OCI-LY1 (cell line): ENCODE measurements at regions not wholly inside any gene's neighbourhood (a gene's known extent, or its start where the extent isn't known, plus 50 kb on each side); places are given as distances from the start of the nearest gene placed in this dataset.

ENCODE experiments used
- H2AFZ ChIP-seq: fragments of 200-600 bp; sonication (generic), shearing (Covaris generic); 2 replicates; pipeline ENCODE4 v1.6.0; 2014; ENCODE audit warnings: antibody characterized with exemption, mild to moderate bottlenecking, low read length
- H3F3A ChIP-seq: fragments of 200-600 bp; sonication (generic), shearing (Covaris generic); 2 replicates; pipeline ENCODE4 v1.6.0; 2014; ENCODE audit warnings: mild to moderate bottlenecking, antibody characterized with exemption, low read length, moderate library complexity; ENCODE audit not compliant: insufficient read depth
- H3K27ac ChIP-seq: fragments of 200-600 bp; sonication (generic); 2 replicates; pipeline ENCODE4 v1.5.1; 2014; ENCODE audit warnings: low read length, mixed run types, mild to moderate bottlenecking, low read depth; ENCODE audit not compliant: poor library complexity, severe bottlenecking
- H3K27me3 ChIP-seq: fragments of 200-600 bp; sonication (generic); 2 replicates; pipeline ENCODE4 v1.6.0; 2014; ENCODE audit warnings: antibody characterized with exemption, mild to moderate bottlenecking, low read length, moderate library complexity; ENCODE audit not compliant: insufficient read depth
- H3K36me3 ChIP-seq: fragments of 200-600 bp; sonication (generic); 2 replicates; pipeline ENCODE4 v1.6.1; 2014; ENCODE audit warnings: mild to moderate bottlenecking, antibody characterized with exemption, low read length, moderate library complexity, mixed read lengths; ENCODE audit not compliant: insufficient read depth
- H3K4me1 ChIP-seq: fragments of 200-600 bp; sonication (generic); 2 replicates; pipeline ENCODE4 v1.5.1; 2014; ENCODE audit warnings: mild to moderate bottlenecking, low read length, moderate library complexity; ENCODE audit not compliant: insufficient read depth, severe bottlenecking
- H3K4me2 ChIP-seq: fragments of 200-600 bp; sonication (generic), shearing (Covaris generic); 2 replicates; pipeline ENCODE4 v1.6.1; 2014; ENCODE audit warnings: low read length
- H3K4me3 ChIP-seq: fragments of 200-600 bp; sonication (generic); 2 replicates; pipeline ENCODE4 v1.5.1; 2014; ENCODE audit warnings: low read length, low read depth, mild to moderate bottlenecking, mixed read lengths; ENCODE audit not compliant: poor library complexity, severe bottlenecking
- H3K79me2 ChIP-seq: fragments of 200-600 bp; shearing (Covaris generic); 2 replicates; pipeline ENCODE4 v1.6.1; 2016; ENCODE audit warnings: mixed run types, low read length, mixed read lengths; ENCODE audit not compliant: insufficient read depth
- H3K9ac ChIP-seq: fragments of 200-600 bp; sonication (generic), shearing (Covaris generic); 2 replicates; pipeline ENCODE4 v1.6.1; 2014; ENCODE audit warnings: mild to moderate bottlenecking, low read length, mixed read lengths
- H3K9me2 ChIP-seq: fragments of 200-600 bp; sonication (generic), shearing (Covaris generic); 2 replicates; pipeline ENCODE4 v1.6.1; 2014; ENCODE audit warnings: low read depth, mild to moderate bottlenecking, low read length, mixed read lengths
- H3K9me3 ChIP-seq: fragments of 200-600 bp; shearing (Covaris generic); 2 replicates; pipeline ENCODE4 v1.6.1; 2014; ENCODE audit warnings: low read length, mixed read lengths
- H4K20me1 ChIP-seq: fragments of 200-600 bp; sonication (generic), shearing (Covaris generic); 2 replicates; pipeline ENCODE4 v1.6.0; 2016; ENCODE audit warnings: mild to moderate bottlenecking, low read length; ENCODE audit not compliant: insufficient read depth
- CTCF ChIP-seq: fragments of 200-600 bp; sonication (generic), shearing (Covaris generic); IDR thresholded peaks from 2 replicates; pipeline ENCODE4 v1.5.1; 2017; ENCODE audit warnings: mild to moderate bottlenecking, antibody characterized with exemption, low read length, moderate library complexity, mixed read lengths
- EZH2 ChIP-seq: fragments of 200-600 bp; sonication (generic), shearing (Covaris generic); IDR thresholded peaks from 2 replicates; pipeline ENCODE4 v1.8.0; 2017; ENCODE audit warnings: borderline replicate concordance, mixed run types, mild to moderate bottlenecking, antibody characterized with exemption, low read length, moderate library complexity, mixed read lengths

DNA sequence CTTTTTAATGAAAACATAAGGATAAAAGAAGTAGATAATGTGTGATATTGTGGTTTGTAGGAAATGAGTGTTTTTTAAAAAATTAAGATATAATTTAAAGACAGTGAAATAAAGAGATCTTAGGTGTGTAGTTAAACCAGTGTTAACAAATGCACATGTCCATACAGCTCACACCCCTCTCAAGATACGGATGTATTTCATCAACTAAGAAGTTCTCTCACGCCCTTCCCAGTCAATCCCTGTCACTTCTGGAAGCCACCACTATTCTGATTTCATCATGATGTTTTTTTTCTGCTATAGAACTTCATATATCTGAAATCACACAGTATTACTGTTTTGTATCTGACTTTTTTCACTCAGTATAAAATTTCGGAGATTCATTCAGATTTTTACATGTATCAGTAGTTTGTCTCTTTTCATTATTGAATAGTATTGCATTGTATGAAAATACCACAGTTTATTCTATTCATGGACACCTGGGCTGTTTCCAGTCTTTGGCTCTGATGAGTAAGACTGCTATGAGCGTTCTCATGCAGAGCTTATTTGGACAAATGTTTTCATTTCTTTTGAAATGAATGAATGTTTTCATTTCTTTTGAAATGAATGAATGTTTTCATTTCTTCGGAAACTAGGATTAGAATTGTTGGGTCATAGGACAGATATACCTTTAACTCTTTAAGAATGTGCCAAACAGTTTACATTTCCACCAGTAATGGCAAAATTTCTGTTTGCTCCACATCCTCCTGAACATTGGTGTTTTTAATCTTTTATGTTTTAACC lies 49.7 kb upstream of the ELOVL5 start:
- no peak overlapping the region for H3K4me3 ChIP-seq
- H2AFZ ChIP-seq, result no peak overlapping the region
- no peaks in the 10 kb centered on the region for H3K9me2 ChIP-seq
- TF ChIP-seq CTCF (no peak), EZH2 (no peak)
- no peaks in the 10 kb centered on the region for H4K20me1 ChIP-seq
- no peak overlapping the region for H3K4me2 ChIP-seq
- H3K9ac ChIP-seq, result no peak overlapping the region
- no peaks in the 10 kb centered on the region for H3K27me3 ChIP-seq
- no peaks in the 10 kb centered on the region for H3K4me1 ChIP-seq
- no peak overlapping the region for H3K27ac ChIP-seq
- no peaks in the 10 kb centered on the region for H3K36me3 ChIP-seq
- no peaks in the 10 kb centered on the region for H3K9me3 ChIP-seq
- no peaks in the 10 kb centered on the region for H3K79me2 ChIP-seq
- no peaks in the 10 kb centered on the region for H3F3A ChIP-seq
